ENCODE measurements at regions not wholly inside any gene's neighbourhood (a gene's known extent, or its start where the extent isn't known, plus 50 kb on each side); places are given as distances from the start of the nearest gene placed in this dataset.
A peak's percentile ranks its signal among the peaks of the same experiment; 100 is the strongest.

- DNase-seq (ENCODE audit: low read depth): peak; percentile 50
- no peak overlapping the region for H3K4me3 ChIP-seq (ENCODE audit: low read depth, low read length)
- TF ChIP-seq CTCF (IDR thresholded peaks at IDR 0.05; ENCODE audit: insufficient read depth, low read depth, low read length): no peak
Measured at GRCh38 chr5:54658010-54658409, 140.5 kb downstream of the SNX18 start.

- no peak overlapping the region for H3K4me3 ChIP-seq (ENCODE audit: low read depth, low read length)
- DNase-seq (ENCODE audit: low read depth): no peak
- TF ChIP-seq CTCF (IDR thresholded peaks at IDR 0.05; ENCODE audit: insufficient read depth, low read depth, low read length): no peak
Measured at GRCh38 chr5:54656261-54656728, 138.7 kb downstream of the SNX18 start.

GRCh38 chr5:54655761-54656160 lies 138.2 kb downstream of the SNX18 start:
- no peak for TF ChIP-seq CTCF (IDR thresholded peaks at IDR 0.05; ENCODE audit: insufficient read depth, low read depth, low read length)
- no peak overlapping the region for H3K4me3 ChIP-seq (ENCODE audit: low read depth, low read length)
- DNase-seq (ENCODE audit: low read depth): no peak

- no peak for TF ChIP-seq CTCF (IDR thresholded peaks at IDR 0.05; ENCODE audit: insufficient read depth, low read depth, low read length)
- no peak for DNase-seq (ENCODE audit: low read depth)
- H3K4me3 ChIP-seq (ENCODE audit: low read depth, low read length): no peak overlapping the region
Measured at GRCh38 chr5:54655266-54655665, 137.7 kb downstream of the SNX18 start.

- no peak overlapping the region for H3K4me3 ChIP-seq (ENCODE audit: low read depth, low read length)
- no peak for DNase-seq (ENCODE audit: low read depth)
- no peak for TF ChIP-seq CTCF (IDR thresholded peaks at IDR 0.05; ENCODE audit: insufficient read depth, low read depth, low read length)
Measured at GRCh38 chr5:54653956-54654614, 136.5 kb downstream of the SNX18 start.

- no peak overlapping the region for H3K4me3 ChIP-seq (ENCODE audit: low read depth, low read length)
- DNase-seq (ENCODE audit: low read depth): no peak
- no peak for TF ChIP-seq CTCF (IDR thresholded peaks at IDR 0.05; ENCODE audit: insufficient read depth, low read depth, low read length)
Measured at GRCh38 chr5:54651482-54652076, 134.0 kb downstream of the SNX18 start.
